HG03025 (cell line): ENCODE measurements at regions not wholly inside any gene's neighbourhood (a gene's known extent, or its start where the extent isn't known, plus 50 kb on each side); places are given as distances from the start of the nearest gene placed in this dataset.
"Not testable (repeated sequence)": the region's sequence is repeated elsewhere in the genome, so short reads cannot be mapped to it uniquely, and the experiment has no call there.

Experiments used
- ATAC-seq: cut with Tn5 transposase; IDR thresholded peaks from one replicate; pipeline ENCODE4 v1.9.1; 2021; ENCODE audit warnings: mild to moderate bottlenecking, moderate library complexity; ENCODE audit not compliant: unreplicated experiment, low FRiP score

DNA sequence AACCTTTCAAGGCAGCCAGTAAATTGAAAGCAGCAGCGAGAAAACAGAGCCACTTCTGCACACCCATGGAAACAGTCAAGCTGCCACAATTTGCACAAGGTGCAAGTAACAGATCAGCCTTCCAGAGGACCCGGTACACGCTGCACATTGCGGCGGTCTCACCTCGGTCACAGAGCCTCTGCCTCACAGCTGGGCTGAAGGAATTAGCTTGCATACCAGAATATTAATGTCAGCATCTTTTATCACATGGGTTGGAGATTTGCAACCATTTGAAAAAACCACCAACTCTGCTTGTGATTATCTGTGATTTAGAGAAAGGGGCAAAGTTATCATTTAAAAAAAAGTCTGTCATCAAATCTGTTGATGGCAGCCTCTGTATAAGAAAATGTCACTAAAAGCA, 330.5 kb upstream of the TCF4 start:
- no peak for ATAC-seq

DNA sequence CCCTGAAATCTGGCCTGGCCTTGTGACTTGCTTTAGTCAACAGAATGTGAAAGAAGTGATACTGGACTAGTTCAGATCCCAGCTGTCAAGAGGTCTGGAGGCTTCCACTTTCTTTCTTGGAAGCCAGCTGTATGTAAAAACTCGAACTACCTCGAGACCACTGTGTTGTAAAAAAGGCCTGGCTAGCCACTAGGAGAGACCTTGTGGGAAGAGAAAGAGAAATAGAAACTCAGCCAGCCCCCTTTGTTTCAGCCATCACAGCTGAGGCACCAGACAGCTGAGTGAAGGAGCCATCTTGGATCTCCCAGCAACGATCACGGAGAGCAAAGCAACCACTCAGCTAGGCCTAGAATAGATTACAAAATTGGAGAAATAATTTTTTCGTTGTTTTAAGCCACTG, 324.9 kb upstream of the TCF4 start:
- no peak for ATAC-seq

DNA sequence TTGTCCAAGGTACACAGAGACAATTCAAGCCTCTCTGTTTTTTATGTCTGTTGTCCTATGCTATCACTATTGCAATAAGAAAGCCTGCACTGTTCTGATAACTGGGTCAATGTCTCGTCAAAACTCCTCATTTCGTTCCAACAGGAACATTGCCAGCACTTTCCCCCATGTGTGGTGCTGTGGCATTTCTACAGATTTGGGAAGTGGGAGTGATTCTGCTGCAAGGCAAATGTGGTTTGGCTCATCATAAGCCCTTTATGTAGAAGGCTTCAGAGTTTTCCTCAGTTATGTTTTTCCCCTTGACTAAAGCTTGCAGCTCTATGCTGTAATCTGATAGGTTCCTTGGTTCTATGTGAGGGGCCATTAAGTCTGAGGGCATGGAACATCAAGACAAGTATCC, 324.1 kb upstream of the TCF4 start:
- ATAC-seq: no peak

DNA sequence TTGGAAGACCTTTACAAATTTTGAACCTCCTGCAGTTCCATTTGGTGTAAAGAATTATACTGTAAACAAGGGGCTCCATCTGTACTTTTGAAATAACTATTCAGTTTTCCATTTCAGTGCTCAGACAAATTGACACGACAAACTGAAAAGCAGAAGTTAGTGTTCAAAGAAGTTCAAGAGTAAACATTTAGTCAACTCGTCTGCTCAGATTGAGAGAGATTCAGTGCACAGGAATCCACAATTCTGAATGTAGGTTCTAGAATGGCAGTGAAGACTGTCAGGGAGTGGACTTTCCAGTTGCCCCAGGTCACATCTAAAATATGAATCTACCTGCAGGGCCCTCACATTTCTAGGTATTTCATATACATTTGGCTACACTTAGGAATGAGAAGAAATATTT, 322.3 kb upstream of the TCF4 start:
- ATAC-seq: no peak

DNA sequence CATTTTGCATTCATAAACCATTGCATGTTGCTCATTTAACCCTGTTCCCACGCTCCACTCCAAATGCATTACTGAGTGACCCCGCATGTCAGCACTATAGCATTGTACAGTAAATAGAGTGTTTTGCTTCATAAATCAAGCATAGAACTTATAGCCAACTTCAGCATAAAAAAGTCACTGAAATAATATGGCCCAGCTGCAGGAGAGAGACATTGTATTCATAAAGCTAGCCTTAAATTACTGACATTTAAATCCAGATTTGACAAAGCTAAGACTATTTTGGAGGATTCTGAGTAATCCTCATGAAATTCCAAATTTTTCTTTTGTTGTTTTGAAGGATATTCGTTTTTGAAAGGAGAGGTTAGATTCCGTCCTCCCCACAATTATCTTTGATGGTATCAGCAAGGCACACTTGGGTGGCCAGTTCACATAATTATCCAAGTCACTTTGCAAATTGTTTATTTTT, 320.9 kb upstream of the TCF4 start:
- ATAC-seq: no peak

DNA sequence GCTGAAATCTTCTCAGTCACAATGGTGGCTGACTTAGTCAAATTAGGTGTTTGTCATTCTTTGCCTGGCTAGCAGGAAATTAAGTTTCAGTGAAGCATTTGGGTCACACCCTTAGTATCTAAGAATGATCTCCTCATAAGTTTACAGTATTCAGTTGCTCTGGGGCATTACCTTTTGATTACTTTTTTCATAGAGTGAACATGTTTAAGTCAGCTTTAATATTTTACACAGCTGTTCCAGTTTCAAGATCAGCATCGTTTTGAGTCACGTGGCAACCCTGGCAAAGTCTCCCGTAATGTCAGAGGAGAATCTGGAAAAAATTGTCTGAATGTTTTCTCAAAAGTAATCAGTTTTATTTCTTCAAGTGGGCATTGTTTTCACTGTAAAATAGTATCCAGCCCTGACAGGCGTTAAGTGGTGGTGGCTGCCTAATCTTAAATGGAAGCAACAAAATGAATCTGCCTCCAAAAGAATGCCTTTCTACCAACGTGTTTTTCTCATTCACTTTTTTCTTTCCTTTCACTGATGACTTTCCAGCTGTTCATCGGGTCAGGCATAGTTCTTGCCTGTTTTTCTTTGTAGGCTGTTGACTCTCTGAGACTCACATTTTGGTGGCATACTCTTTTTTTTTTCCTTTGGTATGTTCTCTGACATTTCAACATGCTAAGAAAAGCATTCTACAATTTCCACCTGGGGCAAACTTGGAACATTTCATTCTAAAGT, 319.6 kb upstream of the TCF4 start:
- no peak for ATAC-seq

DNA sequence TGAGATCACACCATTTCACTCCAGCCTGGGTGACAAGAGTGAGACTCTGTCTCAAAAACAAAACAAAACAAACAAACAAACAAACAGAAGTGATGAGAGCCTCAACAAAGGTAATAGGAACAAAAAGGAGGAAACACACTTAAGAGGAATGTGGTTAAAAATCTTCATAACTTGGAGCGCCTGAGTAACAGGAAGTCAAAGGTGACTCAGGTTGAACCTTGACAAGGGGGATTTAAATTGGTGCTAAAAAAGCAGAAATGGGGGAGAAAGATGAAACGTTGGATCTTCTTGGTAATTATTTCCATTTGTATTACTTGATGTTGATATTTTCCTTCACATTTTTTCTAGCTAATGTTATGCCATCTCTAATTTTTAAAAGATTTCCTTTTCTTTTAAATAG, 318.5 kb upstream of the TCF4 start:
- no peak for ATAC-seq

DNA sequence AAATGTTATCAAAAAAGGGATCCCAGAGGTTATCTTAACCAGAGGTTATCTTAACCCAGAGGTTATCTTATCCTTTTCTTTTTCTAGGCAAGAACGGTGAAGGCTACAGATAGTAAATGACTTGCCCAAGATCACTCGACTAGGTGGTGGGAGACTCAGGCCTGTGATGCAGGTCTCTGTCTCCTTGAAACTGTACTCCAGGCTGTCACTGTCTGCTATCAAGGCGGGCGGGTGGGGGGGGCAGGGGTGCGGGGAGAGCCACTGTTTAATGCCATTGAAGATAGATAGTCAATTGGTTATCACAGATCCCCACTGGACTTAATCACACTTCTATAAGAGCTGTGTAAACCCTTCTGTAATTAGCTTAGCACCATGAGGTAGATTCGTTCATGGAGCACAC, 315.9 kb upstream of the TCF4 start:
- ATAC-seq: no peak

DNA sequence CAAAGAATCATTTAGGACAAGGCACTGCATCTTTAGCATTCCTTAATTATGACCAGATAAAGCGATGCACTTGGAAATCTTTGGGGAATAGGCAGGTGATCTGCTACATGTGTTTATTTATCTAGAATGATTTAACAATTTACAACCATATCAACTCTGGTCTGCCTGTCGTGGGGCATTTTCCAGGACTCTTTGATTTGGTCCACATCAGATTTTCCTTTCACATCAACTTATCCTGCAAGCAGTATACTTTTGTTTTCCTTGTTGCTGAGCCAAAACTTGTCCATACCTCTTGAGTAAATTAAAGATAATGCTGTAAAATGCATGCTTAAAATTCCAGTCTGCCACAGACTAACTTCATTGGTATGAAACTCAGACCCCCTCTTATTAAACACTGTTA, 312.4 kb upstream of the TCF4 start:
- ATAC-seq: no peak

DNA sequence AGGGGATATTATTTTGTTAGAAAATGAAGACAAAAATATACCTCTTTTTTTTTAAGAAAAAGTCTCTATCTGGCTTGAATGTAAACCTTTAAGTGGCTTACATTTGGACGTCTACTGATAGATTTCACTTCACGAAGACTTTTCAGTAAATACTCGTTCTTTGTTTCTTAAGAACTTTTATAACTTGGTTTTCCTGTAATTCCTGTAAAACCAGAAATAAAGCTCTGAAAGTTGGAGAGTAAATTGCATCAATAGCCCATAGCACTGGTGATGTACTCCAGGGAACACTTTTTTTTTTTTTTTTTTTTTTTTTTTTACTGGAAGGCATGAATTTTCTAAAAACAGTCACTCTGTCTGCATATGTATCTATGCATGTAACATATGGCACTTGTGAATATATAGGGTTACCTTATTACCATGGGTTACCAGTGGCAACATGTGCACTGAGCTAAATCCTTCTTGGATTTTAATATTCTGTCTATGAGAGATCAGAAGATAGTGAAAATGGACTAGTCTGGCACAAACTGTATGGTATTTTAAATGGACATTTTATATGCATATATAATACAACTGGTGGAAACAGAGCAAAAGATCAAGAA, 309.2 kb upstream of the TCF4 start:
- ATAC-seq: no peak

DNA sequence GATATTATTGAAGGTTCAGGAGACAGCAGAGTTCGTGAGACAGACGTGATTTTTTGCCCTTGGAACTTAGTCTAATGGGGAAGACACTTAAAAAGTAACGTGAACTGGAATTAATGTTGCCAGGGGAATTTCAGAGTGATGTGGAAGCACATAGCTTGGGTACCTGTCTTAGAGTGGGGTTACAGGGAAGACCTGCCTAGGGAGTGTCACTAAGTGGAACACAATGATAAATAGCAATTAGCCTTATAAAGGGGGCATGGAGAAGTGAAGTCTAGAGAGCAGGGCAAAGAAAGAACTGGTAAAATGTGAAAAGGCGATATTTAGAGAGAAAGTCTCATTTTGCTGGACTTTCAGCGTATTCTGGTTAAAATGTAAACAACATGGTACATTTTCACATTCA, 306.0 kb upstream of the TCF4 start:
- ATAC-seq: no peak

DNA sequence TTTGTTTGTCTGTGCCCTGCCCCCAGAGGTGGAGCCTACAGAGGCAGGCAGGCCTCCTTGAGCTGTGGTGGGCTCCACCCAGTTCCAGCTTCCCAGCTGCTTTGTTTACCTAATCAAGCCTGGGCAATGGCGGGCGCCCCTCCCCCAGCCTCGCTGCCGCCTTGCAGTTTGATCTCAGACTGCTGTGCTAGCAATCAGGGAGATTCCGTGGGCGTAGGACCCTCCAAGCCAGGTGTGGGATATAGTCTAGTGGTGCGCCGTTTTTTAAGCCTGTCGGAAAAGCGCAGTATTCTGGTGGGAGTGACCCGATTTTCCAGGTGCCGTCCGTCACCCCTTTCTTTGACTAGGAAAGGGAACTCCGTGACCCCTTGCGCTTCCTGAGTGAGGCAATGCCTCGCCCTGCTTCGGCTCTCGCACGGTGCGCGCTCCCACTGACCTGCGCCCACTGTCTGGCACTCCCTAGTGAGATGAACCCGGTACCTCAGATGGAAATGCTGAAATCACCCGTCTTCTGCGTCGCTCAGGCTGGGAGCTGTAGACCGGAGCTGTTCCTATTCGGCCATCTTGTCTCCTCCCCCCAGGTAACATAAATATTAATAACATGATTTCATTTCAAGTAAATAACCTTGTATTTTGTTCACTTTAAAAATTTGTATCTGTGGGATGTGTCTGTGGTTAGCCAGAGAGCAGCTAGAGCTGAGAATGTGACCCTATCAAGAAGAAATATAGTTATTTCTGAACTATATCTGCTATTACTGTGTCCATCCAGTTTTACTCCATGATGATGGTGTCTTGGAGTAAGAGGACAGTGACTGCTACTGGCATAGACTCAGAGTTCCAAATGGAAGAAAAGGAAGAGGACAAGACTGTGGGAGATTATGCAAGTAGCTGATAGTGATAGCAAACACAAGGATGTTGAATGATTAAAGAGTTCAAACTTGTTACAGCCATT, 305.1 kb upstream of the TCF4 start:
- ATAC-seq: not testable (repeated sequence)

DNA sequence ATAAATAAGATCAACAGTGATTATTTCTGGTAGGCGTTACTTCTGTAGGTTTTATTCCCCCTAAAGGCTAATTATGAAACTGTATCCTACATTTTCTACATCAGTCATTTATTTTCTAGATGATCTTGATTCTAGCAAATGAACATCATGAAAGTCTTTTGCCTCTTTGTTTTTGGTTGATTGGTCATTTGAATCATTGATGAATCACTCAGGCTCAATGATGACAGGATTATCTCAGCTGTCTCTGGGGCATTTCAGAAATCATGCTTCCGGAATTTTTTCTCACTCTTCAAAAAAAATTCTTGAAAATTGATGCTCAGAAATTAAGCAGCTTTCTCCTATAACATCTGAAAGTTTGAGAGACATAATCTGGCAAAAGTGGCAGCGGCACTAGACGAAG, 298.9 kb upstream of the TCF4 start:
- ATAC-seq: no peak

DNA sequence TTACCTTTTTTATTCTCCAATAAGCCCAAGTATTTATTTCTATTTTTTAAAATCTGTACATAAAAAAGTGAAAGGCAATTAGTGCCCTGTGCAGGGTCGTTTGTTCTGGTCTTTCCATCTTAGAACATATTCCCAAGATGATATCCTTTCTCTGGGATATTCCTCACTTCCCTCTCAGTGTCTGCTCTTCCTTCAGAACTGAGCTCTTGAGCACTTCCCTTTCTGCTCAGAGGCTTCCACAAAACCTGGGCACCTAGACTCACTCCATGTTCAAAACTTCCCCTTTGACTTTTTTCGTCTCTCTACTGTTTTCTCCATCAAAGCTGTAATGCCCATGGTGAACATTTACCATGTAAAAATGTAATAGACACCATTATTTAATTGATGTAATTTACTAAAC, 296.5 kb upstream of the TCF4 start:
- no peak for ATAC-seq

DNA sequence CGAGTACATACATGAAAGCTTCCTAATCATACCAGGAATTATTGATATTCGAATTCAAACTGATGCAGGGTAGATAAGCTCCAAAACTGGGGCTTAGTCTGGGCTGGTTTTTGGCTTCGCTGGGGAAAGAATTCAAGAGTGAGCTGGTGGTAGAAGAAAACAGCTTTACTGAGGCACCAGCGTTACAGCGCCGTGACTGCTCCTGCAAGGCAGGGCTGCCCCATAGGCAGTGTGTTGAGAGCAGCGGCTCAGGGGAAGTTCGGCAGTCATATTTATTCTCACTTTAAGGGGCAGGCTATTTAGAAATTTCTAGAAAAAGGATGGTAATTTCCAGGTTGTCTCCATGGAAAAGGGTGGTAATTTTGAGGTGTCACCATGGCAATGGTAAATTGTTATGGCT, 292.6 kb upstream of the TCF4 start:
- no peak for ATAC-seq

DNA sequence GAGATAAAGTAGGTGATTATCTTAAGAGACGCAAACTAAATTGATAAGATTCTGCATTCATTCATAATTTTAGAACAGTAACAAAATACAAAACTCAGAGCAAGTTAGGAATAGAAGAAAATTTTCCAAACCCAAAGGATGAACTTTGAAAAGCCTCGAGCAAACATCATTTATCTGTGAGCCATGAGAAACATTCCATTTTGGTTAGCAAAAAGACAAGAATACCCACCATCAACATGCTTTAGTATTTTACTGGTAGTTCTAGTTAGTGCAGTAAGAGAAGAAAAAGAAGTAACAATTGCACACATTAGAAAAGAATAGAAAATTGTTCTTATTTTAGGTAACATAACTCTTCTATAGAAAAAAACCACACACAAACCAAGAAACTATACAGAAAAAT, 291.3 kb upstream of the TCF4 start:
- no peak for ATAC-seq

DNA sequence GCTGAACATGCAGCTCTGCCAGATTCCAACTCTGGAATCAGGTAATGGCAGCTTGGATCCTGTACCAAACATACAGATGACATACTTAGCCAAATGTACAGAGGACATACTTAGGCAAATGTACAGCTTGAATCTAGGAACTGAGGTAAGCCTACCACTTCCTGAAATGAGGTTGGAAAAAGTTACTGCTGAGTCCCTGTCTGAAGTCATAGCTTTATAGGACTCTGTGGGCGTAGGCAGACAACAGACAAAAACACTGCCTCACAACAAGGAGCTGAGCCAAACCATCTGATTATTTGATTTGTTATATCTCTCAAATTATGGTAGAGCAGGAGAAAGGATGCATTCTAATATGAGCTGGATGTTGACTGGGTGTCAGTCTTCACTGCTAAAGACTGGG, 290.2 kb upstream of the TCF4 start:
- no peak for ATAC-seq

DNA sequence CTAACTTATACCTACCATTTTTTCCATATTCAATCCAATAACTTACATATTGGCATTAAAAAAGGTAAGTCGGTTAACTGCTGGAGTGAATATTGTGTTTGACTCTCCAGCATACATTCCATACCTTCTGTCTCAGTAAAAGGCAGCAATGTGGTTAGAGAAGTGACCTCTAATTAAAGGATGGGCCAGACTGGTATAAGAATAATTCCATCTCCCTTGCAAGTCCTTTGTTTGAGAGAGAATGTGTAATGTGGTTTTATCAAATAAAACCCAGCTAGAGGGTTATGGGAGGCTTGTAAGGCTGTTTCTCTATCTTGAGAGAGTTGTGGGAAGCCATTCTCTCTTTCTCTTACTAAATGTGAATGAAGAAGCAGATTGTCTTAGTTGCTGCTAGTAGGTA, 289.3 kb upstream of the TCF4 start:
- ATAC-seq: no peak

DNA sequence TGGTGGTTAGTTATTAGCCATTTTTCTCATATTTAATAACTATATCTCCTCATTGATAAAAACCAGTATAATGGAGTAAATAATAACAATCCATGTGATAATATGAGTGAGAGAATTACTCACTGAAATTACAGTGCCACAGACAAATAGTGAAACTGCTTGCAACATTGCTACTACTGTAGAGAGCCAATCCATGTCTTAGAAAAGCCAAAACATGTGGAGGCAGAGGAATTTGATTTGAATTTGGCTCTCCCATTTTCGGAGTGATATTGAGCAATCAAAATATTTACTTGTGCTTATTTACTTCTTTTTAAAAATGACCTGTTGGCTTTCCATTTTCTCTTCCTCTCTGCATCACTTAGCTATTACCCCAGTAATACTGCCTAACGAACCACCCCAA, 288.3 kb upstream of the TCF4 start:
- no peak for ATAC-seq

DNA sequence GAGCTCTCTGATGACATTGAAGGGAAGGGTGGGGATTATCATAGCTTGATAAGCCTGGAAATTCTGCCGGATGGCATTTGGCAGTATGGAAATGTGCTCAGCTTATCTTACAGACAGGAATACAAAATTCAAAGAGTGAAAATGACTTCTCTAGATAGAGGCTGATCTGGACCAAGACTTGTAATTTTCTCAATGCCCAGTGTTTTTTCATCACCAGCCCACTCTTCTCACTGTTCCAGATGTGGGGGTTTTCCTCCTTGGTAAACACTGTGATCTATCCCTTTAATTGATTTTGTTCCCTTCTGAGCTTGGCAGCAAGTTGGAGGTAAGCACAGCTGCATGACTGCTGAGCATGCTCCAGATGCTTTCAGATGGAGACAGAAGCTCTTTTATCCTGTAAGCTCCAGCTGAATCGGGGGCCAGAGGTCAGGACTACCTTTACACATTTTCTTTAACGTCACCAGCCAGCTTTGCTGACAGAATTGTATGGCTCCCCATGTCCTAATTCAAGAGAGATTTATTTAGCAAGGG, 287.4 kb upstream of the TCF4 start:
- ATAC-seq: no peak
